GM18505 (cell line): ENCODE measurements at regions not wholly inside any gene's neighbourhood (a gene's known extent, or its start where the extent isn't known, plus 50 kb on each side); places are given as distances from the start of the nearest gene placed in this dataset.

Experiments used
- ATAC-seq: cut with Tn5 transposase; IDR thresholded peaks from one replicate; pipeline ENCODE4 v1.9.1; 2021; ENCODE audit not compliant: unreplicated experiment
- POLR2A ChIP-seq: IDR thresholded peaks from 4 replicates; pipeline ENCODE4 v1.6.1; 2011; ENCODE audit warnings: borderline replicate concordance; ENCODE audit not compliant: insufficient read depth, insufficient read length; ENCODE audit errors: extremely low read depth

- no peak for TF ChIP-seq POLR2A
- ATAC-seq, result no peak
These were observed 253.3 kb downstream of the ATXN7L3B start for GRCh38 chr12:74790931-74791330.

- no peak for TF ChIP-seq POLR2A
- no peak for ATAC-seq
These were observed 253.7 kb downstream of the ATXN7L3B start for GRCh38 chr12:74791365-74791764.

GRCh38 chr12:74794522-74794921 lies 256.9 kb downstream of the ATXN7L3B start:
- no peak for ATAC-seq
- TF ChIP-seq POLR2A, result no peak

GRCh38 chr12:74801625-74802024 lies 264.0 kb downstream of the ATXN7L3B start:
- no peak for ATAC-seq
- TF ChIP-seq POLR2A, result no peak

GRCh38 chr12:74816398-74817175 lies 279.0 kb downstream of the ATXN7L3B start:
- ATAC-seq, result no peak
- TF ChIP-seq POLR2A, result no peak

- ATAC-seq, result no peak
These were observed 279.9 kb downstream of the ATXN7L3B start for GRCh38 chr12:74817499-74817898.

GRCh38 chr12:74818412-74818811 lies 280.8 kb downstream of the ATXN7L3B start:
- TF ChIP-seq POLR2A, result no peak
- ATAC-seq, result no peak

More at GRCh38 chr12:74817499-74817898, 279.9 kb downstream of the ATXN7L3B start:
- no peak for TF ChIP-seq POLR2A

GRCh38 chr12:74820324-74820723 lies 282.7 kb downstream of the ATXN7L3B start:
- no peak for ATAC-seq
- no peak for TF ChIP-seq POLR2A

GRCh38 chr12:74836567-74836966 lies 298.9 kb downstream of the ATXN7L3B start:
- TF ChIP-seq POLR2A, result no peak
- ATAC-seq, result no peak

- ATAC-seq, result no peak
- no peak for TF ChIP-seq POLR2A
These were observed 308.5 kb downstream of the ATXN7L3B start for GRCh38 chr12:74846116-74846515.

- no peak for TF ChIP-seq POLR2A
- ATAC-seq, result no peak
These were observed 309.5 kb downstream of the ATXN7L3B start for GRCh38 chr12:74847169-74847568.

GRCh38 chr12:74848006-74848405 lies 310.4 kb downstream of the ATXN7L3B start:
- no peak for TF ChIP-seq POLR2A
- ATAC-seq, result no peak

- ATAC-seq, result no peak
- no peak for TF ChIP-seq POLR2A
These were observed 312.2 kb downstream of the ATXN7L3B start for GRCh38 chr12:74849801-74850200.

GRCh38 chr12:74871817-74872216 lies 334.2 kb downstream of the ATXN7L3B start:
- TF ChIP-seq POLR2A, result no peak
- ATAC-seq, result no peak
